ENCODE measurements at regions not wholly inside any gene's neighbourhood (a gene's known extent, or its start where the extent isn't known, plus 50 kb on each side); places are given as distances from the start of the nearest gene placed in this dataset.

DNA sequence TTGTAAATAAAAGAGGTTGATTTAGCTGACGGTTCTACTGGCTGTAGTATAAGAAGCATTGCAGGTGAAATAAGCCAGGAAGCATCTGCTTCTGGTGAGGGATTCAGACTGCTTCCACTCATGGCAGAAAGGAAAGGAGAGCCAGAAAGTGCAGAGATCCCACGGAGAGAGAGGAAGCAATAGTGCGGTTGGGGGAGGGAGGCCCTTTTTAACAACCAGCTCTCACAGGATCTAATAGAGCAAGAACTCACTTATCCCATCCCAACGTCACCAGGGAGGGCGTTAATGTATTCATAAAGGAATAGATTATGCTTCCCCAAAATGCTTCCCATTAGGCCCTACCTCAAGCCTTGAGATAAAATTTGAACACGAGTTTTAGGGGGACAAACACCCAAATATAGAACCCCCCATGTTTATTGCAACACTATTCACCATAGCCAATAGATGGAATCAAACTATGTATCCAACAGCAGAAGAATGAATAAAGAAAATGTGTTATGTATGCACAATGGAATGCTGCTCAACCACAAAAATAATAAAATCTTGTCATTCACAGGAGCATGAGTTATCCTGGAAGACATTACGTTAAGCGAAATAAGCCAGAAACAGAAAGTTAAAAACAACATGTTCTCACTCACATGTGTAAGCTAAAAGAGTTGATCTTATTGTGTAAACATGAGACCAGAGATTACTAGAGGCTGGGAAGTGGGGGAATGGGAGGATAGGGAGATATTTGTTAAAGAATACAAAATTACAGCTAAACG lies 908.3 kb upstream of the ANO3 start:
- peak; percentile 8 for DNase-seq (ENCODE audit: low spot score)
- no peak for TF ChIP-seq CTCF (conservative IDR thresholded peaks at IDR 0.05; ENCODE audit: low read depth)
- no peak overlapping the region for H3K27ac ChIP-seq
- CTCF ChIA-PET = interaction anchor here (0.6 kb wide), 1 partner anchor 492 kb away, joined by 3 read pairs; no protein-coding TSS in a partner anchor
- POLR2A ChIA-PET (ENCODE audit: low non-redundant PET) = no interaction called here

DNA sequence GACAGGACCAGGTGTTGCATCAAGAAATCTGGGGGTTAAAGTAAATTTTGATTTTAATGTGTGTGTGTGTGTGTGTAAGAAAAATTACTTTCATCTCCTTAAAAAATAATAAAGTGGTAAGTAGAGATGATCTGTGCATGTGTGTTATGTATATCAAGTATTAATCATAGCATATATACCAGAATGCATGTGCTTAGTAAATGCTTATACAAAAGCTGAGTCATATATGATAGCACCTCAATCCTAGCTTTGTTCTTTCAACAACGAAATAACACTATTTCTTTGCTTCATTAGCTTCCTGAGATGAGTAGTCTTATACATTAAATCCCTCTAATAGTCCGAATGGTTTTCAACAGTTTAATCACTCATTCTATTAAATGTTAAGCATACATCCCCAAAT lies 899.6 kb upstream of the ANO3 start:
- CTCF ChIA-PET = no interaction called here
- no peak for TF ChIP-seq CTCF (conservative IDR thresholded peaks at IDR 0.05; ENCODE audit: low read depth)
- POLR2A ChIA-PET (ENCODE audit: low non-redundant PET) = no interaction called here
- H3K27ac ChIP-seq = no peak overlapping the region
- no peak for DNase-seq (ENCODE audit: low spot score)

DNA sequence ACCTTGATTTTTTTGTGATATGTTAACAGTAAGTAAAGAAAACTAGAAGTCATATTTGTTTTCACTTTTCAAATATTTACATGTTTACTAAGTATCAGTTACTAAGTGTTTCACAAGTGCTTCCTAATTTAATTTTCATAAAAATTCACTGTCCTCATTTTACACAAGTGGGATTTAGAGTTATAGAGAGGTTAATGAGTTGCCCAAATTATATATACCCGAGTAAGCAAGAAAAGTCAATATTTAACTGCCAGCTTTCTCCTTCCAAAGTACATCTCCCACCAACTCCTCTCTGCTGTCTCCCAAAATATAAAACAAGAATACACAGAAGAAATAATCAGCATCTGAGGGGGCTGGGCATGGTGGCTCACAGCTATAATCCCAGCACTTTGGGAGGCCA lies 896.7 kb upstream of the ANO3 start:
- POLR2A ChIA-PET (ENCODE audit: low non-redundant PET) = no interaction called here
- no peak for TF ChIP-seq CTCF (conservative IDR thresholded peaks at IDR 0.05; ENCODE audit: low read depth)
- no peak overlapping the region for H3K27ac ChIP-seq
- CTCF ChIA-PET = interaction anchor here (0.7 kb wide), 1 partner anchor 34 kb away, joined by 3 read pairs; no protein-coding TSS in a partner anchor
- no peak for DNase-seq (ENCODE audit: low spot score)

GRCh38 chr11:25436326-25436725 lies 895.6 kb upstream of the ANO3 start:
- no peak for DNase-seq (ENCODE audit: low spot score)
- TF ChIP-seq CTCF (conservative IDR thresholded peaks at IDR 0.05; ENCODE audit: low read depth) = no peak
- no peak overlapping the region for H3K27ac ChIP-seq
- POLR2A ChIA-PET (ENCODE audit: low non-redundant PET) = no interaction called here
- CTCF ChIA-PET = no interaction called here

- DNase-seq (ENCODE audit: low spot score) = no peak
- CTCF ChIA-PET = no interaction called here
- TF ChIP-seq CTCF (conservative IDR thresholded peaks at IDR 0.05; ENCODE audit: low read depth) = no peak
- POLR2A ChIA-PET (ENCODE audit: low non-redundant PET) = no interaction called here
- H3K27ac ChIP-seq = no peak overlapping the region
These were observed 890.5 kb upstream of the ANO3 start for GRCh38 chr11:25441421-25441820.

GRCh38 chr11:25449091-25449490 lies 882.8 kb upstream of the ANO3 start:
- ChIA-PET CTCF (no interaction called here), POLR2A (ENCODE audit: low non-redundant PET) (no interaction called here)
- TF ChIP-seq CTCF (conservative IDR thresholded peaks at IDR 0.05; ENCODE audit: low read depth) = no peak
- H3K27ac ChIP-seq = no peak overlapping the region
- no peak for DNase-seq (ENCODE audit: low spot score)

Measured in RWPE1 (cell line).